GM19324 (cell line): ENCODE measurements at regions not wholly inside any gene's neighbourhood (a gene's known extent, or its start where the extent isn't known, plus 50 kb on each side); places are given as distances from the start of the nearest gene placed in this dataset.

ENCODE experiments used
- ATAC-seq: cut with Tn5 transposase; IDR thresholded peaks from one replicate; pipeline ENCODE4 v1.9.1; 2021; ENCODE audit warnings: mild to moderate bottlenecking, moderate library complexity; ENCODE audit not compliant: unreplicated experiment, low FRiP score

DNA sequence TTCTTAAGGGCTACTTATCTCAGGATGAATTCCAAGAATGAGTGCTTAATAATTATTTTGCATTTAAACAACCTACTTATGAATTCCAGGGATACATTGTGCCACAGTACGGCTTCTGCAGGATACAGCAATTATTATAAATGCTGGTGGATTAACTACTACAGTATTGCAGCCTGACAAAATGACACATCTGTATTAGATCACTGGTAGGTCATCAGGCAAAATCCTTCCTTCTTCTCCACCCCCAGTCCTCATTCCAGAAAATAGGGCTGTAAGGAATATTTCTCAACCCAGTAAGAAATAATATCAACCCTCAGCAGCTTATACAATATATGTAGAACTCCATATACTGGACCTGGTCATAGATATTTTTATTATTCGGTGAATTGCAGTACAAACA is 79.3 kb upstream of the RORA start:
- ATAC-seq = no peak

DNA sequence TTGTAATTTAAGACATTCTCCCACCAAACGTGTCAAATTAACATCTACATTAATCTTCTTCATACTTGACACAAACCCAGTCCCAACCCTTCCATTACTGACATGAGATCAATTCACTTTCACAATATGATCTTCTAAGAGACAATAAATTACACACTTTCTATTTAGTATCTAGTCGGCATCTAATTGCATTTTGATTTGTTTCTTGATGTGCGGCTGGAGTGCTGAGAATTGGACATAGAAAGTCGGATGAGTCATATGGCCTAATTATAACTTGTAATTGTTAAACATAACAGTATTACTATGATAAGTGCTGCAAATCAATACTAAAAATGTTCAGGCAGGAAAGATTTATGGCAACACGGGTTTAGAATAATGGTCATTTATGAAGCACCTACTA is 78.4 kb upstream of the RORA start:
- ATAC-seq = no peak

DNA sequence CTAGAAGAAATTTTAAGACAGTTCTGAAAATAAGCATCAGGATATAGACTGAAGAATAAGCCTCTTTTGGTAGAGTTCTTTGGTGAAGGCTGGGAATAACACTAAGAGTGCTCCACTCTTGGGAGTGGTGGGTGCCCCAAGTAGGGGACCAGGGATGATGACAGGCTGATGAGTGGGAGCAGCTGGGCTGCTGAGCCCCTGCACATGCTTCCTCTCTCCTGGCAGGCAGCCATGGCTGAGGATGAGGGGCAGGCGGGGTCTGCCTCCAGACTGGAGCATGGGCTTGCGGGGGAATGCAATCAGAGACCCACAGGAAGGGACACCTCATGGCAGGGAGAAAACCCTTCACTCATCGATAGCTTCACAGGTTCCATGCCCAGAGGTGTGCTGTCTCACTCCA is 72.6 kb upstream of the RORA start:
- ATAC-seq = no peak

DNA sequence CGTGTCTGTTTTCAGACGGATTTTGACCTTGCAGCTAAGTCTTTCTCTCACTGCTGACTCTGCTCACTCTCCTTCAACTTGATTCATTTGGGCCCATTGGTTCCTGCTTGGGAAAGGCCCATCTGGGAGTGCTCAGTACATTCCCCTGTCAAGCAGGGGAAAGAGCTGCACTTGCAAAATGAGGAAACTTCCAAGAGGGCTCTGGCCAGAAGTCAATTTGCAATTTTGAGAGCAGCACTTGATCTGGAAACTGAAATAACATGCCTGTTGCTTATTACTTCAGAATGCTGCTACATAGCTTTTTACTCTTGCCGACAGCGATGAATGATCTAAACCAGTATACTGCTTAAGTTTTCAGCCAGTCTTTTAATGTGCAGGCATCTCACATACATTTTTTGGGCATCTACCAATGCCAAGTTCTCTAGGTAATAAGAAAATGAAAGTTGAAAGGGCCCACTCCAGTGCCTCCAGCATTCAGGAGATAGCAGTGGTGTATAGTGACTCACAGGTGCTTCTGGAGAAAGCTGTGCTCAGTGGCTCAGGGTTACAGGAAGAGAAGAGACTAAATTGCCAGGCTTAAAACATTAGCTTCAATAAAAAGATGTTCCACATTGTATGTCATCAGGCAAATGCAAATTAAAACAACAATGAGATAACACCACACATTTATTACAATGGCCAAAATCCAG is 70.1 kb upstream of the RORA start:
- ATAC-seq = no peak

DNA sequence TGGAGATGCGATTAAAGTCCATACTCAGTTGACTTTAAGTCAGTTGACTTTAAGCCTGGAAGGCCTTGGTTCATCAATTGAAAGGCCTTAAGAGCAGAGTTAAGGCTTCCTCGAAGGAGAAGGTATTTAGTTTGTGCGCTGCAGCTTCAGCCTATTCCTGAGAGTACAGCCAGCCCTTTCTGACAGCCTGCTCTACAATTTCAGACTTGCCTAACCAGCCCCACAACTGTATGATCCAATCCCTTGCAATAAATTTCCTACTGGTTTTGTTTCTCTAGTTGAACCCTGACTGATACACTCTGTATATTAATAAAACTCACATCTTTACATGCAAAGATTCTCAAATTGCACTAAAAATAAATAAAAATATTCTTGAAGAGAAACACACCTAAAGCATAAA is 66.1 kb upstream of the RORA start:
- no peak for ATAC-seq

DNA sequence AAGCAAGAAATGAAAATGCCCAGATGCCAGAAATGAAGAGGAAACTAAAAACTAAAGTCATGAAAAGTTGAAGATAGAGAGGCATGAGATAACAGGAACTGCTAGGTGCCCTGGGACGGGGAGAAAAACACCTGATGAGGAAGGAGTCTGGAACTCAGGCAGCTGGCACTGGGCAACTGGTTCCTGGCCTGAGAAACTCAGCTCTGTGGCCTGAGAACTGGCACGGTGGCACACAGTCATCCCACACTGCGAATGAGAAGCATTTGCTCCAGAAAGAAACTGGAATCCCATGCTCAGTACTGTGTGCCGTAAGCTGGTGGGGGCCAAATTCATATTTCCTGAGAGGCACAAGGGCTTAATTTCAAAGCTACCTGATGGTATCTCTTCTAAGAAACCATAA is 53.6 kb upstream of the RORA start:
- ATAC-seq = no peak

DNA sequence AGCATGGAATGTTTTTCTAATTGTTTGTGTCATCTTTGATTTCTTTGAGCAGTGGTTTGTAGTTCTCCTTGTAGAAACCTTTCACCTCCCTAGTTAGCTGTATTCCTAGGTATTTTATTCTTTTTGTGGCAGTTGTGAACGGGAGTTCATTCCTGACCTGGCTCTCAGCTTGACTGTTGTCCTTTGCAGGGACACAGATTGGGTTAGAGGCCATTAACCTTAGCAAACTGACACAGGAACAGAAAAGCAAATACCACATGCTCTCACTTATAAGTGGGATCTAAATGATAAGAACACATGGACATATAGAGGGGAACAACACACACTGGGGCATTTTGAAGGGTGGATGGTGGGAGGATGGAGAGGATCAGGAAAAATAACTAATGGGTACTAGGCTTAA is 52.2 kb upstream of the RORA start:
- ATAC-seq = no peak
